Upper lobe of left lung (tissue), 6 donors: ENCODE measurements at regions not wholly inside any gene's neighbourhood (a gene's known extent, or its start where the extent isn't known, plus 50 kb on each side); places are given as distances from the start of the nearest gene placed in this dataset.

Experiments
- ATAC-seq, 2 donors: fragments of 200-7000 bp; cut with Tn5 transposase; one replicate each; pipeline ENCODE4 v1.9.1; 2022; ENCODE audit warnings: mild to moderate bottlenecking in 2 of 2, moderate library complexity in 2 of 2; ENCODE audit not compliant: low FRiP score in 2 of 2
- DNase-seq, 2 donors: peaks; one replicate each; pipeline ENCODE4 v3.0.0-alpha.2; 2019 to 2020
- H3K27ac ChIP-seq, 4 donors: fragments of 200-600 bp; sonication (generic); one replicate each; pipeline ENCODE4 v1.5.1; 2016 to 2019
- H3K27me3 ChIP-seq, 4 donors: fragments of 200-600 bp; sonication (generic); one replicate each; pipeline ENCODE4 v1.5.1; 2017 to 2019
- H3K36me3 ChIP-seq, 4 donors: fragments of 200-600 bp; sonication (generic); one replicate each; pipeline ENCODE4 v1.5.1; 2016 to 2019
- H3K4me1 ChIP-seq, 4 donors: fragments of 200-600 bp; sonication (generic); one replicate each; pipeline ENCODE4 v1.5.1; 2018 to 2019
- H3K4me3 ChIP-seq, 4 donors: fragments of 200-600 bp; sonication (generic); one replicate each; pipeline ENCODE4 v1.5.1; 2017 to 2019; ENCODE audit warnings: mild to moderate bottlenecking in 2 of 4, moderate library complexity in 1 of 4
- H3K9me3 ChIP-seq, 4 donors: fragments of 200-600 bp; sonication (generic); one replicate each; pipeline ENCODE4 v1.5.1; 2018 to 2019
- CTCF ChIP-seq, 6 experiments: fragments of 450-650 bp in 4 of 6; fragments of 200-600 bp in 2 of 6; sonication (generic) in 2 of 6; IDR thresholded peaks; one replicate each; pipeline ENCODE4 v1.5.1; 2016 to 2019; ENCODE audit warnings: antibody characterized with exemption in 6 of 6
- EP300 ChIP-seq, 4 donors: sonication (generic); formaldehyde crosslinking; IDR thresholded peaks; one replicate each; pipeline ENCODE4 v1.5.1; 2017; ENCODE audit warnings: antibody characterized with exemption in 4 of 4, control low read depth in 2 of 4
- POLR2A ChIP-seq, 4 donors: fragments of 450-650 bp; IDR thresholded peaks; one replicate each; pipeline ENCODE4 v1.5.1; 2016 to 2017; ENCODE audit warnings: antibody characterized with exemption in 4 of 4, mild to moderate bottlenecking in 2 of 4
- POLR2AphosphoS5 ChIP-seq, 2 donors: sonication (generic); formaldehyde crosslinking; IDR thresholded peaks; one replicate each; pipeline ENCODE4 v1.5.1; 2017; ENCODE audit warnings: antibody characterized with exemption in 2 of 2
- WGBS, 2 donors: methylation state at CpG; one replicate each; pipeline ENCODE4 v1.1.5; 2017 to 2018; 5-methylcytosine and 5-hydroxymethylcytosine counted together
- donor health status: DM: no; HTN: no; CAD: no; lungs with moderate emphysema.
- donor health status: DM: no; HTN: yes; CAD: no; lungs with severe emphysema.

GRCh38 chr15:61634837-61635236, 405.7 kb upstream of the RORA start:
- 47 to 58% methylated on average over 1 of the region's 1 CpG for WGBS, 2 donors
- TF ChIP-seq CTCF (IDR thresholded peaks at IDR 0.05), result no peak
- TF ChIP-seq POLR2A (IDR thresholded peaks at IDR 0.05), result no peak
- no peak for TF ChIP-seq POLR2AphosphoS5 (IDR thresholded peaks at IDR 0.05)
- no peak for TF ChIP-seq EP300 (IDR thresholded peaks at IDR 0.05)
- no peak for DNase-seq
- no peaks in the 10 kb centered on the region for H3K9me3 ChIP-seq
- no peaks in the 10 kb centered on the region for H3K36me3 ChIP-seq
- no peaks in the 10 kb centered on the region for H3K27me3 ChIP-seq
- H3K27ac ChIP-seq, result no peak overlapping the region
- H3K4me3 ChIP-seq, result no peak overlapping the region
- ATAC-seq, result no peak
- H3K4me1 ChIP-seq, result peaks cover 0 to 7% (median 1%) of the 10 kb centered on the region in 4 donors

GRCh38 chr15:61633951-61634350, 404.8 kb upstream of the RORA start:
- DNase-seq, result no peak
- Histone ChIP-seq H3K36me3 (no peaks in the 10 kb centered on the region), H3K27me3 (no peaks in the 10 kb centered on the region), H3K9me3 (no peaks in the 10 kb centered on the region), H3K4me1 (no peaks in the 10 kb centered on the region), H3K4me3 (no peak overlapping the region), H3K27ac (no peak overlapping the region)
- TF ChIP-seq EP300 (IDR thresholded peaks at IDR 0.05), result no peak
- no peak for TF ChIP-seq POLR2AphosphoS5 (IDR thresholded peaks at IDR 0.05)
- no peak for TF ChIP-seq POLR2A (IDR thresholded peaks at IDR 0.05)
- TF ChIP-seq CTCF (IDR thresholded peaks at IDR 0.05), result no peak
- no peak for ATAC-seq
- WGBS, 2 donors, result 83 to 90% methylated on average over 4 of the region's 4 CpGs

GRCh38 chr15:61629269-61629668, 400.2 kb upstream of the RORA start:
- no peak for ATAC-seq
- TF ChIP-seq EP300 (IDR thresholded peaks at IDR 0.05) (no peak), POLR2A (IDR thresholded peaks at IDR 0.05) (no peak), CTCF (IDR thresholded peaks at IDR 0.05) (no peak), POLR2AphosphoS5 (IDR thresholded peaks at IDR 0.05) (no peak)
- Histone ChIP-seq H3K36me3 (no peaks in the 10 kb centered on the region), H3K4me1 (no peaks in the 10 kb centered on the region), H3K27me3 (no peaks in the 10 kb centered on the region), H3K4me3 (no peak overlapping the region), H3K9me3 (no peaks in the 10 kb centered on the region), H3K27ac (no peak overlapping the region)
- DNase-seq, result no peak
- 86 to 88% methylated on average over 3 of the region's 3 CpGs for WGBS, 2 donors

GRCh38 chr15:61624950-61625349, 395.8 kb upstream of the RORA start:
- TF ChIP-seq EP300 (IDR thresholded peaks at IDR 0.05), result no peak
- no peak for TF ChIP-seq CTCF (IDR thresholded peaks at IDR 0.05)
- no peak for TF ChIP-seq POLR2A (IDR thresholded peaks at IDR 0.05)
- no peak for TF ChIP-seq POLR2AphosphoS5 (IDR thresholded peaks at IDR 0.05)
- H3K9me3 ChIP-seq, result no peaks in the 10 kb centered on the region
- H3K27ac ChIP-seq, result no peak overlapping the region
- no peaks in the 10 kb centered on the region for H3K27me3 ChIP-seq
- WGBS, 2 donors, result 84 to 92% methylated on average over 7 of the region's 7 CpGs
- H3K4me1 ChIP-seq, result no peaks in the 10 kb centered on the region
- H3K4me3 ChIP-seq, result no peak overlapping the region
- DNase-seq (no peak), ATAC-seq (no peak)
- H3K36me3 ChIP-seq, result no peaks in the 10 kb centered on the region

GRCh38 chr15:61623746-61624145, 394.6 kb upstream of the RORA start:
- Histone ChIP-seq H3K36me3 (no peaks in the 10 kb centered on the region), H3K27me3 (no peaks in the 10 kb centered on the region), H3K27ac (no peak overlapping the region), H3K4me1 (no peaks in the 10 kb centered on the region), H3K9me3 (no peaks in the 10 kb centered on the region), H3K4me3 (no peak overlapping the region)
- TF ChIP-seq EP300 (IDR thresholded peaks at IDR 0.05) (no peak), CTCF (IDR thresholded peaks at IDR 0.05) (no peak)
- DNase-seq (no peak), ATAC-seq (no peak)
- 75 to 76% methylated on average over 15 of the region's 15 CpGs for WGBS, 2 donors
